Keratinocyte (primary cell): ENCODE measurements at regions not wholly inside any gene's neighbourhood (a gene's known extent, or its start where the extent isn't known, plus 50 kb on each side); places are given as distances from the start of the nearest gene placed in this dataset.
"Not testable (repeated sequence)": the region's sequence is repeated elsewhere in the genome, so short reads cannot be mapped to it uniquely, and the experiment has no call there.

ENCODE experiments used
- DNase-seq: peaks from one replicate; pipeline ENCODE4 v3.0.0-alpha.2; 2011; ENCODE audit warnings: low read depth, missing footprints, low spot score
- FAIRE-seq: peaks from 2 replicates; lab custom pipeline; 2011; peaks lifted over from hg19 to GRCh38; lab: Jason Lieb, UNC
- H2AFZ ChIP-seq: 2 replicates; pipeline ENCODE4 v1.6.0; 2012; ENCODE audit warnings: low read length, control low read depth, inconsistent platforms; ENCODE audit not compliant: control insufficient read depth
- H3K27ac ChIP-seq: 2 replicates; pipeline ENCODE4 v1.5.1; 2011; ENCODE audit warnings: low read length; ENCODE audit not compliant: control insufficient read depth, insufficient read depth
- H3K27me3 ChIP-seq: 3 replicates; pipeline ENCODE4 v1.6.0; 2011; ENCODE audit warnings: low read length; ENCODE audit not compliant: control insufficient read depth, insufficient read depth; ENCODE audit errors: extremely low read depth
- H3K36me3 ChIP-seq, 2 experiments: 2 replicates in 1 of 2; 3 replicates in 1 of 2; pipeline ENCODE4 v1.5.1; 2011; ENCODE audit warnings: low read length in 2 of 2, mild to moderate bottlenecking in 1 of 2; ENCODE audit not compliant: control insufficient read depth in 2 of 2, insufficient read depth in 2 of 2; ENCODE audit errors: extremely low read depth in 1 of 2
- H3K4me1 ChIP-seq: 3 replicates; pipeline ENCODE4 v1.5.1; 2011; ENCODE audit warnings: low read length; ENCODE audit not compliant: control insufficient read depth, insufficient read depth; ENCODE audit errors: extremely low read depth
- H3K4me2 ChIP-seq: 3 replicates; pipeline ENCODE4 v1.6.0; 2011; ENCODE audit warnings: low read depth, low read length; ENCODE audit not compliant: control insufficient read depth, insufficient read depth; ENCODE audit errors: extremely low read depth
- H3K4me3 ChIP-seq, 3 experiments: fragments of 200-600 bp in 1 of 3; sonication (generic) in 1 of 3; 2 replicates in 2 of 3; 3 replicates in 1 of 3; pipeline ENCODE4 v1.5.1; 2011 to 2016; ENCODE audit warnings: low read length in 3 of 3, mild to moderate bottlenecking in 3 of 3, control low read depth in 2 of 3, inconsistent platforms in 1 of 3, low read depth in 1 of 3, mixed read lengths in 1 of 3, mixed run types in 1 of 3, moderate library complexity in 1 of 3; ENCODE audit not compliant: control insufficient read depth in 2 of 3, insufficient read depth in 2 of 3; ENCODE audit errors: extremely low read depth in 1 of 3
- H3K79me2 ChIP-seq: 2 replicates; pipeline ENCODE4 v1.6.0; 2012; ENCODE audit warnings: low read length; ENCODE audit not compliant: control insufficient read depth, insufficient read depth
- H3K9ac ChIP-seq: 3 replicates; pipeline ENCODE4 v1.6.0; 2011; ENCODE audit warnings: low read length; ENCODE audit not compliant: control insufficient read depth, insufficient read depth; ENCODE audit errors: extremely low read depth
- H3K9me1 ChIP-seq: 3 replicates; pipeline ENCODE4 v1.6.0; 2011; ENCODE audit warnings: low read length; ENCODE audit not compliant: control insufficient read depth, insufficient read depth; ENCODE audit errors: extremely low read depth
- H3K9me3 ChIP-seq: 2 replicates; pipeline ENCODE4 v1.5.1; 2012; ENCODE audit warnings: low read depth, low read length; ENCODE audit not compliant: control insufficient read depth
- H4K20me1 ChIP-seq: 3 replicates; pipeline ENCODE4 v1.6.0; 2011; ENCODE audit warnings: low read length; ENCODE audit not compliant: control insufficient read depth, insufficient read depth; ENCODE audit errors: extremely low read depth
- CTCF ChIP-seq, 3 experiments: IDR thresholded peaks in 1 of 3; conservative IDR thresholded peaks in 1 of 3; optimal IDR thresholded peaks in 1 of 3; 2 replicates in 2 of 3; 3 replicates in 1 of 3; pipeline versions ENCODE3 to v1.5.1; 2011; ENCODE audit warnings: low read length in 3 of 3, mild to moderate bottlenecking in 3 of 3, moderate library complexity in 2 of 3, control low read depth in 1 of 3, inconsistent platforms in 1 of 3; ENCODE audit not compliant: insufficient read depth in 2 of 3; ENCODE audit errors: extremely low read depth in 1 of 3
- EZH2 ChIP-seq: IDR thresholded peaks from one replicate; pipeline ENCODE4 v1.6.1; 2012; ENCODE audit warnings: inconsistent platforms, mild to moderate bottlenecking, low read length, moderate library complexity
- dilution Hi-C: fragments of 300-500 bp; cut with MboI; formaldehyde crosslinking; loops from one replicate; pipeline ENCODE4 v1.7.0; 2020; ENCODE audit warnings: low sequenced_read_pairs; ENCODE audit not compliant: extremely low pct_ligation_motif_present

GRCh38 chr14:71400871-71401321 lies 493.6 kb downstream of the PCNX1 start:
- no peak overlapping the region for H3K9ac ChIP-seq
- H3K79me2 ChIP-seq = peaks cover 27% of the 10 kb centered on the region
- no peaks in the 10 kb centered on the region for H3K9me3 ChIP-seq
- peak overlapping the region; percentile 22 for H3K27ac ChIP-seq
- dilution Hi-C loops = no loop called here
- H3K9me1 ChIP-seq = no peaks in the 10 kb centered on the region
- peaks cover 14% of the 10 kb centered on the region for H3K4me1 ChIP-seq
- no peaks in the 10 kb centered on the region for H4K20me1 ChIP-seq
- H3K4me3 ChIP-seq = no peak overlapping the region
- FAIRE-seq (peak; percentile 56), DNase-seq (no peak)
- peak overlapping the region; percentile 43 for H3K4me2 ChIP-seq
- H3K27me3 ChIP-seq = no peaks in the 10 kb centered on the region
- TF ChIP-seq EZH2 (no peak), CTCF (optimal IDR thresholded peaks at IDR 0.05 in 1 of 3, IDR thresholded peaks at IDR 0.05 in 1 of 3, conservative IDR thresholded peaks at IDR 0.05 in 1 of 3; ENCODE audit: extremely low read depth in 1 of 3, insufficient read depth in 2 of 3, low read length in 3 of 3) (no peak)
- no peak overlapping the region for H2AFZ ChIP-seq
- peaks cover 0 to 3% of the 10 kb centered on the region in 2 experiments for H3K36me3 ChIP-seq

GRCh38 chr14:71402415-71402814 lies 495.2 kb downstream of the PCNX1 start:
- H3K4me3 ChIP-seq, H3K27me3 ChIP-seq, H3K9ac ChIP-seq, H3K9me1 ChIP-seq, H3K9me3 ChIP-seq, H3K36me3 ChIP-seq, dilution Hi-C loops, FAIRE-seq, H4K20me1 ChIP-seq, H2AFZ ChIP-seq, DNase-seq: not testable (repeated sequence)
- Histone ChIP-seq H3K79me2 (peaks cover 20% of the 10 kb centered on the region), H3K4me1 (peaks cover 14% of the 10 kb centered on the region), H3K27ac (peak overlapping the region; percentile 10), H3K4me2 (peak overlapping the region; percentile 11)

- Histone ChIP-seq H4K20me1 (no peaks in the 10 kb centered on the region), H3K4me3 (no peak overlapping the region), H3K9me1 (no peaks in the 10 kb centered on the region), H3K36me3 (peaks cover 0 to 3% of the 10 kb centered on the region in 2 experiments), H3K4me1 (peaks cover 14% of the 10 kb centered on the region), H3K27ac (no peak overlapping the region), H3K79me2 (peaks cover 17% of the 10 kb centered on the region), H3K27me3 (no peaks in the 10 kb centered on the region), H3K4me2 (no peak overlapping the region), H3K9ac (no peak overlapping the region), H3K9me3 (no peaks in the 10 kb centered on the region), H2AFZ (no peak overlapping the region)
- no peak for FAIRE-seq
- dilution Hi-C loops = no loop called here
- no peak for DNase-seq
- no peak for TF ChIP-seq EZH2
- peak in 2 of 3 experiments; percentile 28 to 29 for TF ChIP-seq CTCF (optimal IDR thresholded peaks at IDR 0.05 in 1 of 3, IDR thresholded peaks at IDR 0.05 in 1 of 3, conservative IDR thresholded peaks at IDR 0.05 in 1 of 3; ENCODE audit: extremely low read depth in 1 of 3, insufficient read depth in 2 of 3, low read length in 3 of 3)
Measured at GRCh38 chr14:71403656-71404055, 496.4 kb downstream of the PCNX1 start.
